Activated CD8-positive, alpha-beta T cell treated with anti-CD3 and anti-CD28 coated beads for 36 hours (primary cell): ENCODE measurements at regions not wholly inside any gene's neighbourhood (a gene's known extent, or its start where the extent isn't known, plus 50 kb on each side); places are given as distances from the start of the nearest gene placed in this dataset.

ENCODE experiments used
- ATAC-seq: fragments of 200-7000 bp; cut with Tn5 transposase; one replicate; pipeline ENCODE4 v1.10.0; 2021; ENCODE audit warnings: mild to moderate bottlenecking, moderate library complexity
- CTCF ChIA-PET: fragments of 350-600 bp; sonication (Branson Sonifier 250); formaldehyde crosslinking; loops from one replicate; lab custom pipeline; 2021; ENCODE audit warnings: antibody characterized with exemption; lab: Charles Lee
- POLR2A ChIA-PET: fragments of 350-600 bp; sonication (Branson Sonifier 250); formaldehyde crosslinking; loops from one replicate; lab custom pipeline; 2021; ENCODE audit warnings: antibody characterized with exemption; lab: Charles Lee
- DNase-seq: peaks from one replicate; pipeline ENCODE4 v3.0.0-alpha.2; 2020
- H3K27ac Mint-ChIP-seq: one replicate; pipeline ENCODE4 v1.8.0; 2021; ENCODE audit warnings: mild to moderate bottlenecking, mixed read lengths
- H3K27me3 Mint-ChIP-seq: one replicate; pipeline ENCODE4 v1.8.0; 2021; ENCODE audit warnings: mixed read lengths
- H3K36me3 Mint-ChIP-seq: one replicate; pipeline ENCODE4 v1.8.0; 2021; ENCODE audit warnings: low read depth, mixed read lengths
- H3K4me1 Mint-ChIP-seq: one replicate; pipeline ENCODE4 v1.8.0; 2021; ENCODE audit warnings: low read depth, mixed read lengths
- H3K4me3 Mint-ChIP-seq: one replicate; pipeline ENCODE4 v1.8.0; 2021; ENCODE audit warnings: mild to moderate bottlenecking, moderate library complexity, mixed read lengths
- H3K9me3 Mint-ChIP-seq: one replicate; pipeline ENCODE4 v1.8.0; 2021; ENCODE audit warnings: mixed read lengths
- intact Hi-C: fragments of 100-400 bp; cut with micrococcal nuclease; formaldehyde crosslinking; loops from one replicate; pipeline ENCODE4 v1.10.0; 2022
- TF ChIP-seq, protein P1 (sequence below): fragments of 200-600 bp; IDR thresholded peaks from one replicate; pipeline ENCODE4 v1.8.0; 2022; ENCODE audit warnings: antibody characterized with exemption, mild to moderate bottlenecking

DNA sequence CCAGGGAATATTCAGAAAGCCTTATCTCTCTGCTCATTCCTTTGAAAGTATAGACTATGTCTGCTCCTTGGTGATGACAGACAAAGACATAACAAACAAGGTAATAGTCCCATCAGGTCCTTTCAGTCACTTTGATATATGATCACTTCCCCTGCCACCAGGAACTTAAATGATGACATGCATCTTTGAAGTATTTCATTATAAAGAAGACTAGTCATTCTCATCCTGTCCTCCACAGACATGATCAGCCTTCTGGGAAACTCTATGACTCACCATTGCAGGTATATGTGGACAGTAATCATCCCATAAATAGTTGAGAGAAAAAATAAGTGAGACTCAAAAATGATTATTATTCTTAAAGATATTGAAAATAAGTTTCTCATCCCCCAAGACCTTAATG, 117.5 kb upstream of the VCX2 start:
- no peaks in the 10 kb centered on the region for H3K36me3 Mint-ChIP-seq
- H3K27ac Mint-ChIP-seq: no peak overlapping the region
- POLR2A ChIA-PET: no interaction called here
- intact Hi-C loops: no loop called here
- no peaks in the 10 kb centered on the region for H3K27me3 Mint-ChIP-seq
- H3K4me3 Mint-ChIP-seq: no peak overlapping the region
- H3K9me3 Mint-ChIP-seq: peaks cover 3% of the 10 kb centered on the region
- TF ChIP-seq, protein P1, sequence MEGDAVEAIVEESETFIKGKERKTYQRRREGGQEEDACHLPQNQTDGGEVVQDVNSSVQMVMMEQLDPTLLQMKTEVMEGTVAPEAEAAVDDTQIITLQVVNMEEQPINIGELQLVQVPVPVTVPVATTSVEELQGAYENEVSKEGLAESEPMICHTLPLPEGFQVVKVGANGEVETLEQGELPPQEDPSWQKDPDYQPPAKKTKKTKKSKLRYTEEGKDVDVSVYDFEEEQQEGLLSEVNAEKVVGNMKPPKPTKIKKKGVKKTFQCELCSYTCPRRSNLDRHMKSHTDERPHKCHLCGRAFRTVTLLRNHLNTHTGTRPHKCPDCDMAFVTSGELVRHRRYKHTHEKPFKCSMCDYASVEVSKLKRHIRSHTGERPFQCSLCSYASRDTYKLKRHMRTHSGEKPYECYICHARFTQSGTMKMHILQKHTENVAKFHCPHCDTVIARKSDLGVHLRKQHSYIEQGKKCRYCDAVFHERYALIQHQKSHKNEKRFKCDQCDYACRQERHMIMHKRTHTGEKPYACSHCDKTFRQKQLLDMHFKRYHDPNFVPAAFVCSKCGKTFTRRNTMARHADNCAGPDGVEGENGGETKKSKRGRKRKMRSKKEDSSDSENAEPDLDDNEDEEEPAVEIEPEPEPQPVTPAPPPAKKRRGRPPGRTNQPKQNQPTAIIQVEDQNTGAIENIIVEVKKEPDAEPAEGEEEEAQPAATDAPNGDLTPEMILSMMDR: no peak
- DNase-seq (no peak), ATAC-seq (no peak)
- no peaks in the 10 kb centered on the region for H3K4me1 Mint-ChIP-seq
- CTCF ChIA-PET: no interaction called here

DNA sequence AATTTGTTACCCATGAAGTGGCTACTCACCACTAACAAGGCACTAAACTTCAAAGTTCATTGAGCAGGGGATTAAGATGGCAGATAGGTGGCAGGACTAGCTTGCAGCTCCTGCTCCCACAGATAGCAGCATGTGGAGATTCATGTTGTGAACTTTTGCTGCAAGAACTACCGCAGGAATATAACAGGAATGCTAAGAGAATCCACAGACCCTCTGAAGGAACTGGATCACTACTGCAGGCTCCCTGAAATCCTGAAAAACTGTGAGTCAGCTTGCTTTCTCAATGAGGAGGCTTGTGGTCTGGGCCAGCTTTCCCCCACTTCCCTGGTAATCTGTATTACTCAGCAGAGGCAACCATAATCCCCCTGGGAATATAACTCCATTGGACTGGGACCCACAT, 118.5 kb upstream of the VCX2 start:
- TF ChIP-seq, protein P1: no peak
- Mint-ChIP-seq H3K9me3 (peaks cover 3% of the 10 kb centered on the region), H3K4me1 (no peaks in the 10 kb centered on the region), H3K4me3 (no peak overlapping the region), H3K27me3 (no peaks in the 10 kb centered on the region), H3K27ac (no peak overlapping the region), H3K36me3 (no peaks in the 10 kb centered on the region)
- POLR2A ChIA-PET: no interaction called here
- CTCF ChIA-PET: no interaction called here
- DNase-seq (no peak), ATAC-seq (no peak)
- intact Hi-C loops: no loop called here

DNA sequence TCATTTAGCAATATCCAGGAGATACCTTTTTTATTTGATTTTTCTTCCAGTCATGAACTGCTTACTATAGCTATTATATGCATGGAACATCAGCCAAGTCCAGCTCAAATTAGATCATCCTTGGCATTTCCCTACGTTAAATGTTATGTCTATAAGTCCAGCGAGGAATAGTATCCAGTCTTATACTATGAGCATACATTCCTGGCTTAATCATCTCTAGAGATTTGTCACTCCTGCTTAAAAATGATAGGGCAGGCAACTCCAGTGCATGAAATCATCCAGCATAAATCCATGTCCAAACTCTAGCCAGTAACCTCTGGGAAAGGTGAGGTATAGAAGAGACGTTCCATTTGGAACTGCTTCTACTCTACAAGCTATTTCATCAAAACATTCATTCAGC, 126.7 kb upstream of the VCX2 start:
- Mint-ChIP-seq H3K27me3 (no peaks in the 10 kb centered on the region), H3K4me1 (no peaks in the 10 kb centered on the region), H3K9me3 (peaks cover 4% of the 10 kb centered on the region), H3K27ac (no peak overlapping the region), H3K4me3 (no peak overlapping the region), H3K36me3 (no peaks in the 10 kb centered on the region)
- intact Hi-C loops: no loop called here
- POLR2A ChIA-PET: no interaction called here
- DNase-seq: no peak
- ATAC-seq: no peak
- CTCF ChIA-PET: no interaction called here
- TF ChIP-seq, protein P1: no peak

DNA sequence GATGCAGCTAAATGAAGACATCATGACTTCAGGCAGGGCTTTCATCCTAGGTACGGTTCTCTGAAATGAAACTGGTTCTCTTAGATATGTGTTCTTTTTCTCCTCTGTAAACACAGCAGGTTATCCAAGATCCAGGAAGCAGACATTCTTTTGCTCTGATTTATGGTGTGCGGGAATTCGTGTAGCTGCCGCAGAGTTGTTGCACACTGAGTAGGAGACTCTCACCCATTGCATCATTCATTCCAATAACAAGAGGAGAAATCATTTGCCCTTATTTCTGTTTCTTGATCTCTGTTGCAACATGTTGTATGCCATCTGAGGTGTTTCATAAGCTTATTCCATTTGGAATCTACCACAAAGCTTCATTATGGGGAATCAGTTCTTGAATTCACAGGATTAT, 133.6 kb upstream of the VCX2 start:
- intact Hi-C loops: no loop called here
- ATAC-seq (no peak), DNase-seq (no peak)
- Mint-ChIP-seq H3K27ac (no peak overlapping the region), H3K4me1 (no peaks in the 10 kb centered on the region), H3K36me3 (no peaks in the 10 kb centered on the region), H3K4me3 (no peak overlapping the region), H3K27me3 (no peaks in the 10 kb centered on the region), H3K9me3 (peaks cover 11% of the 10 kb centered on the region)
- ChIA-PET CTCF (no interaction called here), POLR2A (interaction anchor here (0.5 kb wide), 1 partner anchor 1549 kb away, joined by 3 read pairs; no protein-coding TSS in a partner anchor)
- TF ChIP-seq, protein P1: no peak

DNA sequence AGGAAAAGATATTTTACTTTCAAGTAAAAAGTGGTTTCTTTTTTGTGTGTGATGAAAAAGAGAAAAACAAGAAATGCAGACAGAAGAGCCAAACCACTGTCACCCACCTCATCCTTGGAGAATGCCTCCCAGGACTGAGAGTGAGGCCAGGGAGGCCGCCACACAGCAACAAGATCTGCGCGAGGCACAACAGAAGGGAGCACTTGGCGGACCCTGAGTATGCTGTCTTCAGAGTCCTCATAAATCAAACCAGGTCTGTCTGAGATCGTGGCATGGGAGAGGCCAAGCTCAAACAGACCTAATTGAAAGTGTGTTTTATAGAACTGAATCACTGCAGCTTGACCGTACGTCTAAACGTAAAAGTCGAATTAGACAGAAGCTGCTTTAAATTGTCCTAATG, 134.3 kb upstream of the VCX2 start:
- intact Hi-C loops: no loop called here
- Mint-ChIP-seq H3K27ac (no peak overlapping the region), H3K27me3 (no peaks in the 10 kb centered on the region), H3K36me3 (no peaks in the 10 kb centered on the region), H3K4me3 (no peak overlapping the region), H3K4me1 (no peaks in the 10 kb centered on the region), H3K9me3 (peaks cover 11% of the 10 kb centered on the region)
- no peak for DNase-seq
- ATAC-seq: no peak
- TF ChIP-seq, protein P1: no peak
- ChIA-PET POLR2A (interaction anchor here (0.5 kb wide), 1 partner anchor 1549 kb away, joined by 3 read pairs; no protein-coding TSS in a partner anchor), CTCF (no interaction called here)
